ENCODE measurements at regions not wholly inside any gene's neighbourhood (a gene's known extent, or its start where the extent isn't known, plus 50 kb on each side); places are given as distances from the start of the nearest gene placed in this dataset.

DNA sequence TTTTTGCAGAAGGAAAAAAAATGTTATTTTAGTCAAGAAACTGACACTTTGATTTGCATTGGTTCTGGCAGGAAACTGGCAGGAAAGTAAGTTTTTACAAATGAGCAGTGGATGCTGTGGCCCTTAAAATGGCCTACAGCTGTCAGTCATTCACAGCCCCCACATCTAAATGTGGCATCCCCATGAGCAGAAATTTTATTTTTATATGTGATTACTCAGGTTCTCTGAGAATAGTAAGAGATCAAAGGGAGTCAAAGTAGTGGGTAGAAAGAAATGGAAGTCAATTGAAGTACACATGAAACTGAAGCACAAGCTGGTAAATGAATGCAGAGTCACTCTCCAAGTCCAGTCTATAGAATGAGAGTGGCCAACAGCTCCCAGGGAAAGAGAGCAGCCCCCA lies 80.3 kb downstream of the ENC1 start:
- ChIA-PET POLR2A (no interaction called here), CTCF (interaction anchor here (0.9 kb wide), 1 partner anchor 10 kb away, joined by 3 read pairs; no protein-coding TSS in a partner anchor)
- H3K27me3 ChIP-seq (ENCODE audit: control insufficient read depth, insufficient read depth, low read length): no peaks in the 10 kb centered on the region
- TF ChIP-seq, protein P1, sequence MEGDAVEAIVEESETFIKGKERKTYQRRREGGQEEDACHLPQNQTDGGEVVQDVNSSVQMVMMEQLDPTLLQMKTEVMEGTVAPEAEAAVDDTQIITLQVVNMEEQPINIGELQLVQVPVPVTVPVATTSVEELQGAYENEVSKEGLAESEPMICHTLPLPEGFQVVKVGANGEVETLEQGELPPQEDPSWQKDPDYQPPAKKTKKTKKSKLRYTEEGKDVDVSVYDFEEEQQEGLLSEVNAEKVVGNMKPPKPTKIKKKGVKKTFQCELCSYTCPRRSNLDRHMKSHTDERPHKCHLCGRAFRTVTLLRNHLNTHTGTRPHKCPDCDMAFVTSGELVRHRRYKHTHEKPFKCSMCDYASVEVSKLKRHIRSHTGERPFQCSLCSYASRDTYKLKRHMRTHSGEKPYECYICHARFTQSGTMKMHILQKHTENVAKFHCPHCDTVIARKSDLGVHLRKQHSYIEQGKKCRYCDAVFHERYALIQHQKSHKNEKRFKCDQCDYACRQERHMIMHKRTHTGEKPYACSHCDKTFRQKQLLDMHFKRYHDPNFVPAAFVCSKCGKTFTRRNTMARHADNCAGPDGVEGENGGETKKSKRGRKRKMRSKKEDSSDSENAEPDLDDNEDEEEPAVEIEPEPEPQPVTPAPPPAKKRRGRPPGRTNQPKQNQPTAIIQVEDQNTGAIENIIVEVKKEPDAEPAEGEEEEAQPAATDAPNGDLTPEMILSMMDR (IDR thresholded peaks at IDR 0.05; ENCODE audit: insufficient read depth, low read depth, low read length): no peak
- H3K4me3 ChIP-seq (ENCODE audit: low read depth, low read length): no peak overlapping the region
- no peaks in the 10 kb centered on the region for H3K36me3 ChIP-seq (ENCODE audit: control insufficient read depth, insufficient read depth, low read length)
- DNase-seq (ENCODE audit: low read depth): no peak

DNA sequence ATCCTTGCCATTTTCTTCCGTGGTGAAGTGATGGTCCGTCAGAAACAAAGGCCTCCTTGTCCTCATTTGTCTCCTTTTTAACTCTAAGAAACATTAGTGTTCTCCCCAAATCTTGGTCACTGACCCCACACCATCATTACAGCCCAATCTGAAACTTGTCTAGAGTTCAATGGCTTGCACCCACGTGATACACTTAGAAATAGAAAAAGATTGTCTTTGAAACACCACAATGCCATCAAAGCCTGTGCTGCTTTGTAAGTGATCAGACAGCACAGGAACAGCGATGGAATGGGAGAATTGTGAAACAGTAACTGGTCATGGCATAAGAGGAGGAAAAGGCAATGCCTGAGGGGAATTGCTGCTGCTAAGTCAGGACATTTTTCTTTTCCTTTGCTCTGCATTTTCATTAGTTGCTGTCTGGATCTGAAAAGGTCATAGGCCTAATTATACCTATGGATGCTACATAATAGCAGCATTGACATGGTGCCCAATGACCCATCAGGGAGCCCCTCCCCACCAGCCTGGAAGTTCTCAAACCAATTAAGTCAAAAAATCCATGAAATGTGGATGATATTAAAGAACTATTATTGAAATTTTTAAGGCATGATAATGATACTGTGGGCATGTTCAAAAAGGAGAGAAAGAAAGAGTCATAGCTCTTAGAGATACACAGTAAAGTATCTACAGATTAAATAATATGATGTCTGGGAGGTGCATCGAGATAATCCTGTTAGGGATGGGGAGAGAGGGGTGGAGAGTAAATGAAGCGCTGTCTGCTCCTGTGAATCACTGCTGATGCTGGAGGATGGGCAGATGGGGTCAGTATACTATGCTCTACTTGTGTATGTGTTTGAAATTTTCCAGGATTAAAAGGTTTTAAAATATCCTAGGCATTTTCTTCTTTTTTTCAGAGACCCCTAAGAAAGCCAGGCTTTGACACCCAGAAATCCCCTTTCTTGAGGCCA lies 83.6 kb downstream of the ENC1 start:
- H3K36me3 ChIP-seq (ENCODE audit: control insufficient read depth, insufficient read depth, low read length): no peaks in the 10 kb centered on the region
- H3K27me3 ChIP-seq (ENCODE audit: control insufficient read depth, insufficient read depth, low read length): no peaks in the 10 kb centered on the region
- TF ChIP-seq, protein P1 (IDR thresholded peaks at IDR 0.05; ENCODE audit: insufficient read depth, low read depth, low read length): no peak
- CTCF ChIA-PET: no interaction called here
- no peak overlapping the region for H3K4me3 ChIP-seq (ENCODE audit: low read depth, low read length)
- POLR2A ChIA-PET: no interaction called here
- no peak for DNase-seq (ENCODE audit: low read depth)

DNA sequence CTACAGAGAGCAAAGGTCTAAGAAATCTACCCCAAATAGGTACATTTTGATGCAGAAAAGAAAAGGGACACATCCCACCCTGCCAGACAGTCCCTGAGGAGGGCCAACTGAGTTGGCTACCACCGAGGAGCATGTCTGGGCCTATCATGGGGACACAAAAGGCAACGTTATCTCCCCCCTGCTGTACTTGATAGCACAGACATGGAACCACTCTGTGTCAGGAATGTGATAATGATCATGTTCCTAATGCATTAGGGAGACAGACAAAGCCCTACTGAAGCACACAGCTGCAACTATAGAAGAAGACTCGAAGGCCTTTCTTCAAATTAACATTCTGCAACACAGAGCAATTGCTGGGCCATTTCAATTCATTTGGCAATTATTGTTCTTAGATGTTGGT lies 84.5 kb downstream of the ENC1 start:
- CTCF ChIA-PET: no interaction called here
- Histone ChIP-seq H3K36me3 (ENCODE audit: control insufficient read depth, insufficient read depth, low read length) (no peaks in the 10 kb centered on the region), H3K27me3 (ENCODE audit: control insufficient read depth, insufficient read depth, low read length) (no peaks in the 10 kb centered on the region)

DNA sequence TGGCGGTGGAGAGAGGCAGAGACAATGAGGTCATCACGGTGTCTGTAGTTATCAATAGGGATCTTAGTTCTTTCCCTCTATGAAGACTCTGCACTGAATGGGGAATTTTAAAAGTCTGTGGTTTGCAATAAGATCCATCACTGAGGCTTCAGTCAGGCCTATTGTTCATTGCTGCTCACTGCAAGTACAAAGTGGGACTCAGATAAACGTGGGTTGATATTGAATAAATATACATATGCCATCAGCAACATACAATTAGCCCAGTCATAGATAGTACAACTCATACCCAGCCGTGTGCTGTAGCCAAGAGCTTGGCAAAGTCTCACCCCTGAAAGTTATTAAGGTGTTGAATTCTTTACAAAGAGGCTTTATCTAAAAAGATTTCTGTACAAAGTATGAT lies 88.4 kb downstream of the ENC1 start:
- no peaks in the 10 kb centered on the region for H3K27me3 ChIP-seq (ENCODE audit: control insufficient read depth, insufficient read depth, low read length)
- POLR2A ChIA-PET: no interaction called here
- no peak overlapping the region for H3K4me3 ChIP-seq (ENCODE audit: low read depth, low read length)
- CTCF ChIA-PET: interaction anchor here (0.6 kb wide), 1 partner anchor 1057 kb away, joined by 3 read pairs; no protein-coding TSS in a partner anchor
- no peak for DNase-seq (ENCODE audit: low read depth)
- H3K36me3 ChIP-seq (ENCODE audit: control insufficient read depth, insufficient read depth, low read length): no peaks in the 10 kb centered on the region
- TF ChIP-seq, protein P1 (IDR thresholded peaks at IDR 0.05; ENCODE audit: insufficient read depth, low read depth, low read length): no peak

More for the DNA sequence above, 84.5 kb downstream of the ENC1 start:
- no peak overlapping the region for H3K4me3 ChIP-seq (ENCODE audit: low read depth, low read length)
- TF ChIP-seq, protein P1 (IDR thresholded peaks at IDR 0.05; ENCODE audit: insufficient read depth, low read depth, low read length): no peak
- POLR2A ChIA-PET: no interaction called here
- no peak for DNase-seq (ENCODE audit: low read depth)

DNA sequence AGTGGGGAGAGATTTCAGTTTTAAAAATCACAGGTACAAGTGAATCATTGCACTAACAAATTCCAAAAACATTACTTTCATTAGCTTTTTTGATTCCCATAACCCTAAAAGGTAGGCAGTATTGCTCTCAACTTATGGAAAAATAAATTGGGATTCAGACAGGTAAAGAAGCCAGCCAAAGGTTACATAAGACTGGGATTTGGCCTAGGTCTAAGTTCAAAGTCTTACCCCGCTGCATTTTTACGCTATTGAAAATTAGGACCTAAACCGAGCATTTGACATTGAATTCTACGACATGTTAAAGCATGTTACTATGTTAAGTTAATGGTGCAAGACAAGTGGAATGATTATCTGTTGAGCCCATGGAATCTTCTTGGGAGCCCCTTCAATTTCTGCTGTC lies 89.6 kb downstream of the ENC1 start:
- Histone ChIP-seq H3K27me3 (ENCODE audit: control insufficient read depth, insufficient read depth, low read length) (no peaks in the 10 kb centered on the region), H3K4me3 (ENCODE audit: low read depth, low read length) (no peak overlapping the region), H3K36me3 (ENCODE audit: control insufficient read depth, insufficient read depth, low read length) (no peaks in the 10 kb centered on the region)
- TF ChIP-seq, protein P1 (IDR thresholded peaks at IDR 0.05; ENCODE audit: insufficient read depth, low read depth, low read length): no peak
- no peak for DNase-seq (ENCODE audit: low read depth)
- ChIA-PET CTCF (no interaction called here), POLR2A (no interaction called here)

All from BJ (cell line).